Breast epithelium (tissue), 4 donors: ENCODE measurements at regions not wholly inside any gene's neighbourhood (a gene's known extent, or its start where the extent isn't known, plus 50 kb on each side); places are given as distances from the start of the nearest gene placed in this dataset.

Source experiments
- DNase-seq, 2 donors: peaks; one replicate each; pipeline ENCODE4 v3.0.0-alpha.2; 2019; ENCODE audit warnings: low spot score in 2 of 2
- H3K27ac ChIP-seq, 2 donors: fragments of 200-600 bp; sonication (generic) in 1 of 2; one replicate each; pipeline ENCODE4 v1.5.1; 2016 to 2019; ENCODE audit warnings: mild to moderate bottlenecking in 1 of 2
- H3K27me3 ChIP-seq, 2 donors: fragments of 200-600 bp; sonication (generic) in 1 of 2; one replicate each; pipeline versions ENCODE4 v1.5.1 to v1.6.0; 2017 to 2019; ENCODE audit warnings: control low read depth in 1 of 2, mild to moderate bottlenecking in 1 of 2
- H3K36me3 ChIP-seq: fragments of 200-600 bp; one replicate; pipeline ENCODE4 v1.5.1; 2019
- H3K4me1 ChIP-seq, 2 donors: fragments of 200-600 bp; sonication (generic); one replicate each; pipeline ENCODE4 v1.5.1; 2016 to 2019; ENCODE audit warnings: control low read depth in 1 of 2
- H3K4me3 ChIP-seq, 3 donors: fragments of 200-600 bp; sonication (generic); 1 replicate in 2 of 3; 2 replicates in 1 of 3; pipeline ENCODE4 v1.5.1; 2016 to 2019; ENCODE audit warnings: mild to moderate bottlenecking in 3 of 3, moderate library complexity in 2 of 3
- H3K9me3 ChIP-seq, 2 donors: fragments of 200-600 bp; sonication (generic) in 1 of 2; one replicate each; pipeline ENCODE4 v1.5.1; 2016 to 2019; ENCODE audit warnings: control low read depth in 1 of 2
- CTCF ChIP-seq, 3 donors: fragments of 450-650 bp; IDR thresholded peaks; one replicate each; pipeline ENCODE4 v1.5.1; 2016 to 2017; ENCODE audit warnings: antibody characterized with exemption in 3 of 3, mild to moderate bottlenecking in 3 of 3, moderate library complexity in 3 of 3
- POLR2A ChIP-seq: fragments of 450-650 bp; IDR thresholded peaks from one replicate; pipeline ENCODE4 v1.6.1; 2016; ENCODE audit warnings: antibody characterized with exemption, mild to moderate bottlenecking, moderate library complexity
- POLR2AphosphoS5 ChIP-seq, 3 donors: sonication (generic); formaldehyde crosslinking; IDR thresholded peaks; one replicate each; pipeline ENCODE4 v1.6.1; 2017; ENCODE audit warnings: antibody characterized with exemption in 3 of 3
- intact Hi-C: fragments of 100-400 bp; cut with DNase I; formaldehyde crosslinking; loops from one replicate; pipeline ENCODE4 v1.15.1; 2023; ENCODE audit warnings: low total_unique reads

DNA sequence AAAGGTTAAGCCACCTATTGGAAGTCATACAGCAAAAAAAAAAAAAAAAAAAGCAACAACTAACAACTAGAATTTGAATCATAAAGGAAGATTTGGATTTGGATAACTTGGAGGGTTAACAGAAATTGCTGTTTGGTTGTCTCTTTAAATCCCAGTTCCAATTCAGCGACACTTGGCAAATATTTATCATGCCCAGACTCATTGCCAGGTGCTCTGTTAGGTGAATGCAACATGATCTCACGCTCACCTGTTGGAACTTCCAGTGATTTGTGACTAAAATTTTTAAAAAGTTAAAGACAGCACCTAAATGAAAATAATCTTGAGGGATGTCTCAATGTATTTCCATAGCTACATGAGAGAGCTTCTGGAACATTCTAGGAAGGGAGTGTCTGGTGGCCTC lies 103.7 kb downstream of the TBX3 start:
- intact Hi-C loops, result no loop called here
- Histone ChIP-seq H3K4me3 (no peak overlapping the region), H3K27me3 (peaks cover 0 to 4% of the 10 kb centered on the region in 2 donors), H3K27ac (no peak overlapping the region), H3K4me1 (no peaks in the 10 kb centered on the region), H3K9me3 (no peaks in the 10 kb centered on the region), H3K36me3 (no peaks in the 10 kb centered on the region)
- no peak for DNase-seq
- no peak for TF ChIP-seq POLR2A
- TF ChIP-seq CTCF (IDR thresholded peaks at IDR 0.05), result no peak
- no peak for TF ChIP-seq POLR2AphosphoS5 (IDR thresholded peaks at IDR 0.05)

DNA sequence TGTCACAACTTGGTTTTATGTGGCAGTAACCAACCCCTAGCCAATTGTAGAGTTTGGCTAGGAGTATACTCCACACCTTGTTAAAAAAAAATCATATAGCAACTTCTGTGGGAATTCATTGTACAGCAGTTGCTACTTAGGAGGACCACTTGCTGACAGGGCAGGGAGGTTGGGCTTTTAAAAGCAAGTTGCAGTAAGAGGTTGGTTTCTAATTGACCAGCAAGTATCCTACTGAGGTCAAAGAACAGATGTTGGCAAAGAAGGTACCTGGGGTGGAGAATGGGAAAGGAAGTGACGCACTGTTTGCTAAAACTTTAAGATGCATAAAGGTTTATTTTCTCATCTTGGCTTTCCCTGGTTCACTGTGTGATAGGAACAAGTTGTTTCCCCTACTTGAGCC lies 104.6 kb downstream of the TBX3 start:
- Histone ChIP-seq H3K27ac (no peak overlapping the region), H3K4me3 (no peak overlapping the region), H3K36me3 (no peaks in the 10 kb centered on the region), H3K4me1 (no peaks in the 10 kb centered on the region), H3K9me3 (no peaks in the 10 kb centered on the region), H3K27me3 (peaks cover 0 to 4% of the 10 kb centered on the region in 2 donors)
- no peak for DNase-seq
- no peak for TF ChIP-seq POLR2A
- no peak for TF ChIP-seq CTCF (IDR thresholded peaks at IDR 0.05)
- no peak for TF ChIP-seq POLR2AphosphoS5 (IDR thresholded peaks at IDR 0.05)
- intact Hi-C loops, result loop anchor here (10.0 kb wide), 1 partner anchor 1575 kb away; no protein-coding TSS in a partner anchor

- DNase-seq, result no peak
- H3K36me3 ChIP-seq, result no peaks in the 10 kb centered on the region
- H3K4me1 ChIP-seq, result no peaks in the 10 kb centered on the region
- intact Hi-C loops, result loop anchor here (5.0 kb wide), 1 partner anchor 515 kb away; no protein-coding TSS in a partner anchor
- H3K27ac ChIP-seq, result no peak overlapping the region
- TF ChIP-seq POLR2A (no peak), POLR2AphosphoS5 (IDR thresholded peaks at IDR 0.05) (no peak), CTCF (IDR thresholded peaks at IDR 0.05) (no peak)
- no peaks in the 10 kb centered on the region for H3K27me3 ChIP-seq
- no peaks in the 10 kb centered on the region for H3K9me3 ChIP-seq
- H3K4me3 ChIP-seq, result no peak overlapping the region
Measured at GRCh38 chr12:114562654-114563053, 121.3 kb downstream of the TBX3 start.

- intact Hi-C loops, result no loop called here
Measured at GRCh38 chr12:114555451-114555850, 128.5 kb downstream of the TBX3 start.

GRCh38 chr12:114547636-114548035 lies 136.3 kb downstream of the TBX3 start:
- no peaks in the 10 kb centered on the region for H3K4me1 ChIP-seq
- DNase-seq, result no peak
- no peak overlapping the region for H3K4me3 ChIP-seq
- no peaks in the 10 kb centered on the region for H3K9me3 ChIP-seq
- TF ChIP-seq POLR2AphosphoS5 (IDR thresholded peaks at IDR 0.05), result no peak
- no peak for TF ChIP-seq POLR2A
- TF ChIP-seq CTCF (IDR thresholded peaks at IDR 0.05), result no peak
- no peaks in the 10 kb centered on the region for H3K36me3 ChIP-seq
- intact Hi-C loops, result no loop called here
- H3K27me3 ChIP-seq, result no peaks in the 10 kb centered on the region
- H3K27ac ChIP-seq, result no peak overlapping the region

More at GRCh38 chr12:114555451-114555850, 128.5 kb downstream of the TBX3 start:
- no peaks in the 10 kb centered on the region for H3K36me3 ChIP-seq
- H3K27me3 ChIP-seq, result no peaks in the 10 kb centered on the region
- TF ChIP-seq POLR2A, result no peak
- TF ChIP-seq POLR2AphosphoS5 (IDR thresholded peaks at IDR 0.05), result no peak
- TF ChIP-seq CTCF (IDR thresholded peaks at IDR 0.05), result no peak
- no peak overlapping the region for H3K27ac ChIP-seq
- DNase-seq, result no peak
- no peaks in the 10 kb centered on the region for H3K4me1 ChIP-seq
- H3K4me3 ChIP-seq, result no peak overlapping the region
- H3K9me3 ChIP-seq, result no peaks in the 10 kb centered on the region
